GM23338 (cell line): ENCODE measurements at regions not wholly inside any gene's neighbourhood (a gene's known extent, or its start where the extent isn't known, plus 50 kb on each side); places are given as distances from the start of the nearest gene placed in this dataset.

Source experiments
- ATAC-seq: fragments of 200-7000 bp; cut with Tn5 transposase; 3 replicates; pipeline ENCODE4 v1.9.1; 2020
- DNase-seq: peaks from one replicate; pipeline ENCODE4 v3.0.0-alpha.2; 2015; ENCODE audit warnings: low spot score
- H2AFZ ChIP-seq: fragments of 200-600 bp; sonication (generic); 2 replicates; pipeline ENCODE4 v1.8.0; 2016; ENCODE audit warnings: antibody characterized with exemption, mild to moderate bottlenecking, moderate library complexity
- H3F3A ChIP-seq: fragments of 200-600 bp; sonication (generic); replicated peaks from 2 replicates; pipeline ENCODE4 v1.8.0; 2017; ENCODE audit warnings: antibody characterized with exemption, mixed run types, low read depth
- H3K27ac ChIP-seq: fragments of 200-600 bp; sonication (generic); 2 replicates; pipeline ENCODE4 v1.6.1; 2016; ENCODE audit warnings: low read depth
- H3K27me3 ChIP-seq: fragments of 200-600 bp; sonication (generic); 2 replicates; pipeline ENCODE4 v1.8.0; 2016; ENCODE audit warnings: mild to moderate bottlenecking, mixed run types, moderate library complexity; ENCODE audit not compliant: insufficient read depth
- H3K36me3 ChIP-seq: fragments of 200-600 bp; sonication (generic); 2 replicates; pipeline ENCODE4 v1.8.0; 2016; ENCODE audit warnings: mild to moderate bottlenecking; ENCODE audit not compliant: insufficient read depth
- H3K4me1 ChIP-seq: fragments of 200-600 bp; sonication (generic); 2 replicates; pipeline ENCODE4 v1.8.0; 2016; ENCODE audit warnings: mild to moderate bottlenecking, moderate library complexity; ENCODE audit not compliant: insufficient read depth
- H3K4me2 ChIP-seq: fragments of 200-600 bp; sonication (generic); 2 replicates; pipeline ENCODE4 v1.7.1; 2017; ENCODE audit warnings: mixed run types
- H3K4me3 ChIP-seq: fragments of 200-600 bp; sonication (generic); 2 replicates; pipeline ENCODE4 v1.6.1; 2016; ENCODE audit warnings: mixed run types
- H3K79me2 ChIP-seq: fragments of 200-600 bp; sonication (generic); replicated peaks from 2 replicates; pipeline ENCODE4 v1.8.0; 2017; ENCODE audit warnings: mild to moderate bottlenecking; ENCODE audit not compliant: insufficient read depth
- H3K9me2 ChIP-seq: fragments of 200-600 bp; sonication (generic); 2 replicates; pipeline ENCODE4 v1.8.0; 2017; ENCODE audit not compliant: insufficient read depth
- H4K20me1 ChIP-seq: fragments of 200-600 bp; sonication (generic); replicated peaks from 2 replicates; pipeline ENCODE4 v1.8.0; 2017; ENCODE audit warnings: mild to moderate bottlenecking; ENCODE audit not compliant: insufficient read depth
- H3K27ac Mint-ChIP-seq: 2 replicates; pipeline ENCODE4 v1.8.0; 2020; ENCODE audit warnings: inconsistent platforms, mild to moderate bottlenecking, moderate library complexity, mixed read lengths
- H3K27me3 Mint-ChIP-seq: 3 replicates; pipeline ENCODE4 v1.8.0; 2022; ENCODE audit warnings: low read depth, mild to moderate bottlenecking, moderate library complexity, mixed read lengths, inconsistent platforms; ENCODE audit not compliant: insufficient read depth, poor library complexity
- H3K36me3 Mint-ChIP-seq: 3 replicates; pipeline ENCODE4 v1.8.0; 2021; ENCODE audit warnings: low read depth, mild to moderate bottlenecking, inconsistent platforms, moderate library complexity, mixed read lengths
- H3K4me1 Mint-ChIP-seq: 3 replicates; pipeline ENCODE4 v1.8.0; 2020; ENCODE audit warnings: mild to moderate bottlenecking, inconsistent platforms, mixed read lengths
- H3K4me3 Mint-ChIP-seq: 3 replicates; pipeline ENCODE4 v1.8.0; 2021; ENCODE audit warnings: moderate library complexity, mild to moderate bottlenecking, inconsistent platforms, mixed read lengths
- H3K9me3 Mint-ChIP-seq: 3 replicates; pipeline ENCODE4 v1.8.0; 2020; ENCODE audit warnings: moderate library complexity, mild to moderate bottlenecking, inconsistent platforms, mixed read lengths
- CREB1 ChIP-seq: fragments of 250-450 bp; sonication (Bioruptor Pico); IDR thresholded peaks from 2 replicates; pipeline ENCODE4 v1.5.0; 2020; ENCODE audit warnings: low read depth, mild to moderate bottlenecking, moderate library complexity
- EZH2 ChIP-seq: fragments of 200-600 bp; sonication (generic); IDR thresholded peaks from one replicate; pipeline ENCODE4 v1.8.0; 2017; ENCODE audit warnings: antibody characterized with exemption, mild to moderate bottlenecking, low read depth; ENCODE audit not compliant: unreplicated experiment
- JUNB ChIP-seq: IDR thresholded peaks from one replicate; pipeline ENCODE4 v1.6.1; 2016; ENCODE audit warnings: antibody characterized with exemption; ENCODE audit not compliant: unreplicated experiment
- NANOG ChIP-seq: IDR thresholded peaks from 2 replicates; pipeline ENCODE4 v1.6.1; 2016; ENCODE audit warnings: antibody characterized with exemption, borderline replicate concordance
- POLR2AphosphoS5 ChIP-seq: IDR thresholded peaks from 2 replicates; pipeline ENCODE4 v1.6.1; 2016; ENCODE audit warnings: antibody characterized with exemption, low read depth
- STAT1 ChIP-seq: IDR thresholded peaks from one replicate; pipeline ENCODE4 v1.6.1; 2016; ENCODE audit warnings: antibody characterized with exemption; ENCODE audit not compliant: unreplicated experiment
- ZNF114 ChIP-seq: fragments of 250-450 bp; sonication (Bioruptor Pico); IDR thresholded peaks from 2 replicates; pipeline ENCODE4 v1.5.0; 2020; ENCODE audit warnings: mild to moderate bottlenecking, moderate library complexity
- ZNF331 ChIP-seq: fragments of 250-450 bp; sonication (Bioruptor Pico); IDR thresholded peaks from 2 replicates; pipeline ENCODE4 v1.5.0; 2020; ENCODE audit warnings: low read depth, mild to moderate bottlenecking, moderate library complexity
- TF ChIP-seq, protein P1 (sequence below): IDR thresholded peaks from one replicate; pipeline ENCODE4 v1.6.1; 2018; ENCODE audit warnings: antibody characterized with exemption; ENCODE audit not compliant: unreplicated experiment
- TF ChIP-seq, protein P2 (sequence below): IDR thresholded peaks from 2 replicates; pipeline ENCODE4 v1.6.1; 2016; ENCODE audit warnings: antibody characterized with exemption
- TF ChIP-seq, protein P3 (sequence below), 2 experiments: fragments of 200-600 bp in 1 of 2; sonication (generic) in 1 of 2; conservative IDR thresholded peaks; 2 replicates each; pipeline versions ENCODE4 v1.5.1 to v1.6.1; 2016 to 2017; ENCODE audit warnings: antibody characterized with exemption in 2 of 2, low read depth in 2 of 2, mild to moderate bottlenecking in 2 of 2, moderate library complexity in 1 of 2
- TF ChIP-seq, protein P4 (sequence below): fragments of 250-450 bp; sonication (Bioruptor Pico); IDR thresholded peaks from 2 replicates; pipeline ENCODE4 v1.5.0; 2020; ENCODE audit warnings: mild to moderate bottlenecking, moderate library complexity

DNA sequence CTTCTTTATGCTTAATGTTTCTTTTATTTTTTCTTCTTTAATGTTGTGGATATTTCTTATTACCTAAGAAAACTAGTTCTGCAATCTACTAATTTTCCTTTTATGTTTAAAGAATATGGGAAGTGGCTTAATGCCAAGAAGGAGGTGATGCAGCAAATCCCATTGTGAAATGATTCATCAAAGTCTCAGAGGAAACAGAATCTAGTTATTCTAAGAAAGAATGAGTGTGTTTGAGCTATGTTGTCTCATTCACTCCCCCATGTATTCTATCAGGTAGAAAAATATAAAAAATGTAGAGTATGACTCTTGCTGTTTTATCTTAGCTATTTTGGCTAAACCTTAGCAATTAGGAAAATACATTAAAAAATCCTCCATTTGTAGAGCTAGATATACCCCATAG, 659.9 kb upstream of the RGS18 start (continued):
- TF ChIP-seq CREB1 (CRISPR knock-in tag) (no peak), ZNF331 (CRISPR knock-in tag) (no peak), POLR2AphosphoS5 (no peak), EZH2 (no peak), STAT1 (no peak), ZNF114 (CRISPR knock-in tag) (no peak)
- TF ChIP-seq, protein P1, sequence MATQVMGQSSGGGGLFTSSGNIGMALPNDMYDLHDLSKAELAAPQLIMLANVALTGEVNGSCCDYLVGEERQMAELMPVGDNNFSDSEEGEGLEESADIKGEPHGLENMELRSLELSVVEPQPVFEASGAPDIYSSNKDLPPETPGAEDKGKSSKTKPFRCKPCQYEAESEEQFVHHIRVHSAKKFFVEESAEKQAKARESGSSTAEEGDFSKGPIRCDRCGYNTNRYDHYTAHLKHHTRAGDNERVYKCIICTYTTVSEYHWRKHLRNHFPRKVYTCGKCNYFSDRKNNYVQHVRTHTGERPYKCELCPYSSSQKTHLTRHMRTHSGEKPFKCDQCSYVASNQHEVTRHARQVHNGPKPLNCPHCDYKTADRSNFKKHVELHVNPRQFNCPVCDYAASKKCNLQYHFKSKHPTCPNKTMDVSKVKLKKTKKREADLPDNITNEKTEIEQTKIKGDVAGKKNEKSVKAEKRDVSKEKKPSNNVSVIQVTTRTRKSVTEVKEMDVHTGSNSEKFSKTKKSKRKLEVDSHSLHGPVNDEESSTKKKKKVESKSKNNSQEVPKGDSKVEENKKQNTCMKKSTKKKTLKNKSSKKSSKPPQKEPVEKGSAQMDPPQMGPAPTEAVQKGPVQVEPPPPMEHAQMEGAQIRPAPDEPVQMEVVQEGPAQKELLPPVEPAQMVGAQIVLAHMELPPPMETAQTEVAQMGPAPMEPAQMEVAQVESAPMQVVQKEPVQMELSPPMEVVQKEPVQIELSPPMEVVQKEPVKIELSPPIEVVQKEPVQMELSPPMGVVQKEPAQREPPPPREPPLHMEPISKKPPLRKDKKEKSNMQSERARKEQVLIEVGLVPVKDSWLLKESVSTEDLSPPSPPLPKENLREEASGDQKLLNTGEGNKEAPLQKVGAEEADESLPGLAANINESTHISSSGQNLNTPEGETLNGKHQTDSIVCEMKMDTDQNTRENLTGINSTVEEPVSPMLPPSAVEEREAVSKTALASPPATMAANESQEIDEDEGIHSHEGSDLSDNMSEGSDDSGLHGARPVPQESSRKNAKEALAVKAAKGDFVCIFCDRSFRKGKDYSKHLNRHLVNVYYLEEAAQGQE, result no peak

- Histone ChIP-seq H3K36me3 (no peaks in the 10 kb centered on the region), H3K4me3 (no peak overlapping the region), H3K79me2 (no peaks in the 10 kb centered on the region), H3K4me2 (no peak overlapping the region), H2AFZ (no peak overlapping the region), H3K27me3 (no peaks in the 10 kb centered on the region), H3K4me1 (no peaks in the 10 kb centered on the region), H3K9me2 (no peaks in the 10 kb centered on the region), H4K20me1 (no peaks in the 10 kb centered on the region), H3K27ac (no peak overlapping the region), H3F3A (no peaks in the 10 kb centered on the region)
- DNase-seq, result no peak
- Mint-ChIP-seq H3K36me3 (no peaks in the 10 kb centered on the region), H3K4me1 (no peaks in the 10 kb centered on the region), H3K27me3 (no peaks in the 10 kb centered on the region), H3K4me3 (no peak overlapping the region), H3K9me3 (no peaks in the 10 kb centered on the region), H3K27ac (no peak overlapping the region)
- ATAC-seq, result no peak
- TF ChIP-seq, protein P2, sequence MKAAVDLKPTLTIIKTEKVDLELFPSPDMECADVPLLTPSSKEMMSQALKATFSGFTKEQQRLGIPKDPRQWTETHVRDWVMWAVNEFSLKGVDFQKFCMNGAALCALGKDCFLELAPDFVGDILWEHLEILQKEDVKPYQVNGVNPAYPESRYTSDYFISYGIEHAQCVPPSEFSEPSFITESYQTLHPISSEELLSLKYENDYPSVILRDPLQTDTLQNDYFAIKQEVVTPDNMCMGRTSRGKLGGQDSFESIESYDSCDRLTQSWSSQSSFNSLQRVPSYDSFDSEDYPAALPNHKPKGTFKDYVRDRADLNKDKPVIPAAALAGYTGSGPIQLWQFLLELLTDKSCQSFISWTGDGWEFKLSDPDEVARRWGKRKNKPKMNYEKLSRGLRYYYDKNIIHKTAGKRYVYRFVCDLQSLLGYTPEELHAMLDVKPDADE, result no peak
- TF ChIP-seq STAT1 (no peak), NANOG (no peak), EZH2 (no peak), ZNF331 (CRISPR knock-in tag) (no peak), POLR2AphosphoS5 (no peak), JUNB (no peak), ZNF114 (CRISPR knock-in tag) (no peak), CREB1 (CRISPR knock-in tag) (no peak)
- TF ChIP-seq, protein P3, sequence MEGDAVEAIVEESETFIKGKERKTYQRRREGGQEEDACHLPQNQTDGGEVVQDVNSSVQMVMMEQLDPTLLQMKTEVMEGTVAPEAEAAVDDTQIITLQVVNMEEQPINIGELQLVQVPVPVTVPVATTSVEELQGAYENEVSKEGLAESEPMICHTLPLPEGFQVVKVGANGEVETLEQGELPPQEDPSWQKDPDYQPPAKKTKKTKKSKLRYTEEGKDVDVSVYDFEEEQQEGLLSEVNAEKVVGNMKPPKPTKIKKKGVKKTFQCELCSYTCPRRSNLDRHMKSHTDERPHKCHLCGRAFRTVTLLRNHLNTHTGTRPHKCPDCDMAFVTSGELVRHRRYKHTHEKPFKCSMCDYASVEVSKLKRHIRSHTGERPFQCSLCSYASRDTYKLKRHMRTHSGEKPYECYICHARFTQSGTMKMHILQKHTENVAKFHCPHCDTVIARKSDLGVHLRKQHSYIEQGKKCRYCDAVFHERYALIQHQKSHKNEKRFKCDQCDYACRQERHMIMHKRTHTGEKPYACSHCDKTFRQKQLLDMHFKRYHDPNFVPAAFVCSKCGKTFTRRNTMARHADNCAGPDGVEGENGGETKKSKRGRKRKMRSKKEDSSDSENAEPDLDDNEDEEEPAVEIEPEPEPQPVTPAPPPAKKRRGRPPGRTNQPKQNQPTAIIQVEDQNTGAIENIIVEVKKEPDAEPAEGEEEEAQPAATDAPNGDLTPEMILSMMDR (conservative IDR thresholded peaks at IDR 0.05; ENCODE audit: low read depth in 2 of 2), result no peak
- TF ChIP-seq, protein P4, sequence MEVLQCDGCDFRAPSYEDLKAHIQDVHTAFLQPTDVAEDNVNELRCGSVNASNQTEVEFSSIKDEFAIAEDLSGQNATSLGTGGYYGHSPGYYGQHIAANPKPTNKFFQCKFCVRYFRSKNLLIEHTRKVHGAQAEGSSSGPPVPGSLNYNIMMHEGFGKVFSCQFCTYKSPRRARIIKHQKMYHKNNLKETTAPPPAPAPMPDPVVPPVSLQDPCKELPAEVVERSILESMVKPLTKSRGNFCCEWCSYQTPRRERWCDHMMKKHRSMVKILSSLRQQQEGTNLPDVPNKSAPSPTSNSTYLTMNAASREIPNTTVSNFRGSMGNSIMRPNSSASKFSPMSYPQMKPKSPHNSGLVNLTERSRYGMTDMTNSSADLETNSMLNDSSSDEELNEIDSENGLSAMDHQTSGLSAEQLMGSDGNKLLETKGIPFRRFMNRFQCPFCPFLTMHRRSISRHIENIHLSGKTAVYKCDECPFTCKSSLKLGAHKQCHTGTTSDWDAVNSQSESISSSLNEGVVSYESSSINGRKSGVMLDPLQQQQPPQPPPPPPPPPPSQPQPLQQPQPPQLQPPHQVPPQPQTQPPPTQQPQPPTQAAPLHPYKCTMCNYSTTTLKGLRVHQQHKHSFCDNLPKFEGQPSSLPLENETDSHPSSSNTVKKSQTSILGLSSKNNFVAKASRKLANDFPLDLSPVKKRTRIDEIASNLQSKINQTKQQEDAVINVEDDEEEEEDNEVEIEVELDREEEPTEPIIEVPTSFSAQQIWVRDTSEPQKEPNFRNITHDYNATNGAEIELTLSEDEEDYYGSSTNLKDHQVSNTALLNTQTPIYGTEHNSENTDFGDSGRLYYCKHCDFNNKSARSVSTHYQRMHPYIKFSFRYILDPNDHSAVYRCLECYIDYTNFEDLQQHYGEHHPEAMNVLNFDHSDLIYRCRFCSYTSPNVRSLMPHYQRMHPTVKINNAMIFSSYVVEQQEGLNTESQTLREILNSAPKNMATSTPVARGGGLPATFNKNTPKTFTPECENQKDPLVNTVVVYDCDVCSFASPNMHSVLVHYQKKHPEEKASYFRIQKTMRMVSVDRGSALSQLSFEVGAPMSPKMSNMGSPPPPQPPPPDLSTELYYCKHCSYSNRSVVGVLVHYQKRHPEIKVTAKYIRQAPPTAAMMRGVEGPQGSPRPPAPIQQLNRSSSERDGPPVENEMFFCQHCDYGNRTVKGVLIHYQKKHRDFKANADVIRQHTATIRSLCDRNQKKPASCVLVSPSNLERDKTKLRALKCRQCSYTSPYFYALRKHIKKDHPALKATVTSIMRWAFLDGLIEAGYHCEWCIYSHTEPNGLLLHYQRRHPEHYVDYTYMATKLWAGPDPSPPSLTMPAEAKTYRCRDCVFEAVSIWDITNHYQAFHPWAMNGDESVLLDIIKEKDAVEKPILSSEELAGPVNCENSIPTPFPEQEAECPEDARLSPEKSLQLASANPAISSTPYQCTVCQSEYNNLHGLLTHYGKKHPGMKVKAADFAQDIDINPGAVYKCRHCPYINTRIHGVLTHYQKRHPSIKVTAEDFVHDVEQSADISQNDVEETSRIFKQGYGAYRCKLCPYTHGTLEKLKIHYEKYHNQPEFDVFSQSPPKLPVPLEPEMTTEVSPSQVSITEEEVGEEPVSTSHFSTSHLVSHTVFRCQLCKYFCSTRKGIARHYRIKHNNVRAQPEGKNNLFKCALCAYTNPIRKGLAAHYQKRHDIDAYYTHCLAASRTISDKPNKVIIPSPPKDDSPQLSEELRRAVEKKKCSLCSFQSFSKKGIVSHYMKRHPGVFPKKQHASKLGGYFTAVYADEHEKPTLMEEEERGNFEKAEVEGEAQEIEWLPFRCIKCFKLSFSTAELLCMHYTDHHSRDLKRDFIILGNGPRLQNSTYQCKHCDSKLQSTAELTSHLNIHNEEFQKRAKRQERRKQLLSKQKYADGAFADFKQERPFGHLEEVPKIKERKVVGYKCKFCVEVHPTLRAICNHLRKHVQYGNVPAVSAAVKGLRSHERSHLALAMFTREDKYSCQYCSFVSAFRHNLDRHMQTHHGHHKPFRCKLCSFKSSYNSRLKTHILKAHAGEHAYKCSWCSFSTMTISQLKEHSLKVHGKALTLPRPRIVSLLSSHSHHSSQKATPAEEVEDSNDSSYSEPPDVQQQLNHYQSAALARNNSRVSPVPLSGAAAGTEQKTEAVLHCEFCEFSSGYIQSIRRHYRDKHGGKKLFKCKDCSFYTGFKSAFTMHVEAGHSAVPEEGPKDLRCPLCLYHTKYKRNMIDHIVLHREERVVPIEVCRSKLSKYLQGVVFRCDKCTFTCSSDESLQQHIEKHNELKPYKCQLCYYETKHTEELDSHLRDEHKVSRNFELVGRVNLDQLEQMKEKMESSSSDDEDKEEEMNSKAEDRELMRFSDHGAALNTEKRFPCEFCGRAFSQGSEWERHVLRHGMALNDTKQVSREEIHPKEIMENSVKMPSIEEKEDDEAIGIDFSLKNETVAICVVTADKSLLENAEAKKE (CRISPR knock-in tag), result no peak
Observed at GRCh38 chr1:191498825-191499224, 659.4 kb upstream of the RGS18 start.
